GM19351 (cell line): ENCODE measurements at regions not wholly inside any gene's neighbourhood (a gene's known extent, or its start where the extent isn't known, plus 50 kb on each side); places are given as distances from the start of the nearest gene placed in this dataset.

Experiments used
- ATAC-seq: cut with Tn5 transposase; IDR thresholded peaks from one replicate; pipeline ENCODE4 v1.9.1; 2021; ENCODE audit warnings: mild to moderate bottlenecking, moderate library complexity; ENCODE audit not compliant: unreplicated experiment

GRCh38 chr2:128622955-128623620 lies 304.4 kb upstream of the HS6ST1 start:
- no peak for ATAC-seq

- peak; percentile 89 for ATAC-seq
Observed at GRCh38 chr2:128623776-128624761, 305.4 kb upstream of the HS6ST1 start.

- ATAC-seq, result no peak
Observed at GRCh38 chr2:128624956-128625355, 306.3 kb upstream of the HS6ST1 start.

- no peak for ATAC-seq
Observed at GRCh38 chr2:128625421-128625820, 306.8 kb upstream of the HS6ST1 start.

GRCh38 chr2:128625963-128626759 lies 307.5 kb upstream of the HS6ST1 start:
- no peak for ATAC-seq

- ATAC-seq, result no peak
Observed at GRCh38 chr2:128626760-128627511, 308.3 kb upstream of the HS6ST1 start.

- ATAC-seq, result no peak
Observed at GRCh38 chr2:128628206-128628605, 309.5 kb upstream of the HS6ST1 start.

GRCh38 chr2:128628996-128629395 lies 310.3 kb upstream of the HS6ST1 start:
- ATAC-seq, result no peak

- no peak for ATAC-seq
Observed at GRCh38 chr2:128630974-128631697, 312.5 kb upstream of the HS6ST1 start.

GRCh38 chr2:128631698-128632500 lies 313.2 kb upstream of the HS6ST1 start:
- ATAC-seq, result no peak

- no peak for ATAC-seq
Observed at GRCh38 chr2:128632501-128632800, 313.8 kb upstream of the HS6ST1 start.

- no peak for ATAC-seq
Observed at GRCh38 chr2:128633501-128633900, 314.8 kb upstream of the HS6ST1 start.

- no peak for ATAC-seq
Observed at GRCh38 chr2:128635361-128635900, 316.8 kb upstream of the HS6ST1 start.

GRCh38 chr2:128636802-128637147 lies 318.1 kb upstream of the HS6ST1 start:
- no peak for ATAC-seq

GRCh38 chr2:128637481-128638155 lies 318.9 kb upstream of the HS6ST1 start:
- ATAC-seq, result no peak

GRCh38 chr2:128638341-128639119 lies 319.9 kb upstream of the HS6ST1 start:
- ATAC-seq, result no peak

GRCh38 chr2:128639120-128639477 lies 320.4 kb upstream of the HS6ST1 start:
- ATAC-seq, result no peak

GRCh38 chr2:128639693-128640092 lies 321.0 kb upstream of the HS6ST1 start:
- ATAC-seq, result no peak
